ENCODE measurements at regions not wholly inside any gene's neighbourhood (a gene's known extent, or its start where the extent isn't known, plus 50 kb on each side); places are given as distances from the start of the nearest gene placed in this dataset.

DNA sequence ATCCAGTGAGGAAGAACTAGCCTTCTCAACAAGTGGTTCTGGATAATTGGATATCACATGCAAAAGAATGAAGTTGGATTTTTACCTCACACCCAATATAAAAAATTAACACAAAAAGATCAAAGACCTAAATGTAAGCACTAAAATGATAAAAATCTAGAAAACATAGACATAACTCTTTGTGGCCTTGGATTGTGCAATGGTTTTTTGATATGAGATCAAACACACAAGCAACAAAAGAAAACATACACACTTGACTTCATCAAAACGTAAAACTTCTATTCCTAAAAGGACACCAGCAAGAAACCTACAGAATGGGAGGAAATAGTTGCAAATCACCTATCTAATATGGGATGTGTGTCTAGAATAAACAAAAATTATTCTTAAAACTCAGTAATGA lies 54.1 kb upstream of the NFE2L2 start:
- TF ChIP-seq, protein P1, sequence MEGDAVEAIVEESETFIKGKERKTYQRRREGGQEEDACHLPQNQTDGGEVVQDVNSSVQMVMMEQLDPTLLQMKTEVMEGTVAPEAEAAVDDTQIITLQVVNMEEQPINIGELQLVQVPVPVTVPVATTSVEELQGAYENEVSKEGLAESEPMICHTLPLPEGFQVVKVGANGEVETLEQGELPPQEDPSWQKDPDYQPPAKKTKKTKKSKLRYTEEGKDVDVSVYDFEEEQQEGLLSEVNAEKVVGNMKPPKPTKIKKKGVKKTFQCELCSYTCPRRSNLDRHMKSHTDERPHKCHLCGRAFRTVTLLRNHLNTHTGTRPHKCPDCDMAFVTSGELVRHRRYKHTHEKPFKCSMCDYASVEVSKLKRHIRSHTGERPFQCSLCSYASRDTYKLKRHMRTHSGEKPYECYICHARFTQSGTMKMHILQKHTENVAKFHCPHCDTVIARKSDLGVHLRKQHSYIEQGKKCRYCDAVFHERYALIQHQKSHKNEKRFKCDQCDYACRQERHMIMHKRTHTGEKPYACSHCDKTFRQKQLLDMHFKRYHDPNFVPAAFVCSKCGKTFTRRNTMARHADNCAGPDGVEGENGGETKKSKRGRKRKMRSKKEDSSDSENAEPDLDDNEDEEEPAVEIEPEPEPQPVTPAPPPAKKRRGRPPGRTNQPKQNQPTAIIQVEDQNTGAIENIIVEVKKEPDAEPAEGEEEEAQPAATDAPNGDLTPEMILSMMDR (IDR thresholded peaks at IDR 0.05) = no peak
- no peak for TF ChIP-seq POLR2A (IDR thresholded peaks at IDR 0.05)
